Bronchial epithelial cell (primary cell): ENCODE measurements at regions not wholly inside any gene's neighbourhood (a gene's known extent, or its start where the extent isn't known, plus 50 kb on each side); places are given as distances from the start of the nearest gene placed in this dataset.

Source experiments
- DNase-seq: peaks from one replicate; pipeline ENCODE4 v3.0.0-alpha.2; 2010; ENCODE audit warnings: low read depth
- FAIRE-seq: peaks from 2 replicates; lab custom pipeline; 2011; peaks lifted over from hg19 to GRCh38; lab: Jason Lieb, UNC
- H3K27me3 ChIP-seq: 2 replicates; pipeline ENCODE4 v1.5.1; 2011; ENCODE audit warnings: low read length; ENCODE audit not compliant: control insufficient read depth, insufficient read depth
- H3K36me3 ChIP-seq: 2 replicates; pipeline ENCODE4 v1.5.1; 2011; ENCODE audit warnings: low read length; ENCODE audit not compliant: control insufficient read depth, insufficient read depth
- H3K4me3 ChIP-seq: 2 replicates; pipeline ENCODE4 v1.5.1; 2011; ENCODE audit warnings: mild to moderate bottlenecking, low read depth, low read length, control low read depth
- TF ChIP-seq, protein P1 (sequence below): IDR thresholded peaks from 2 replicates; pipeline ENCODE4 v1.5.1; 2011; ENCODE audit warnings: mild to moderate bottlenecking, moderate library complexity, low read length, control low read depth, inconsistent platforms; ENCODE audit not compliant: insufficient read depth, severe bottlenecking

DNA sequence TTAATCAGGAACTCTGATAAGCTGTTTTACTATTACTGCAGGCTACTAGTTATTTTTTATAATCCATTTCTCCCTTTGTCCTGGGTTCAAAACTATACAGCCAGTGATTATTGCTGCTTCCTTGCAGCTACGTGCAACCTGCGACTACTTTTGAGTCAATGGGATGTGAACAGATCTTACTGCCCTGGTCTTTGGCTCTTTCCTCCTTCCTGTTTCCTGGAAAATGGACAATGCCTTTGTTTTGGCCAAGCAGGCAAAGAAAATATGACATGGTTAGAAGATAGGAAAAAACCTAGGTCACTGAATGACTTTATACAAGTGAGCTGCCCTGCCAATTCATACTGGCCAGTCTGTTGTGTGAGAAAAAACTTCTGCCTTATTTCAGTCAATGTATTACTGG, 201.2 kb upstream of the KLF12 start:
- Histone ChIP-seq H3K27me3 (no peaks in the 10 kb centered on the region), H3K36me3 (no peaks in the 10 kb centered on the region), H3K4me3 (no peak overlapping the region)
- FAIRE-seq (no peak), DNase-seq (no peak)
- TF ChIP-seq, protein P1, sequence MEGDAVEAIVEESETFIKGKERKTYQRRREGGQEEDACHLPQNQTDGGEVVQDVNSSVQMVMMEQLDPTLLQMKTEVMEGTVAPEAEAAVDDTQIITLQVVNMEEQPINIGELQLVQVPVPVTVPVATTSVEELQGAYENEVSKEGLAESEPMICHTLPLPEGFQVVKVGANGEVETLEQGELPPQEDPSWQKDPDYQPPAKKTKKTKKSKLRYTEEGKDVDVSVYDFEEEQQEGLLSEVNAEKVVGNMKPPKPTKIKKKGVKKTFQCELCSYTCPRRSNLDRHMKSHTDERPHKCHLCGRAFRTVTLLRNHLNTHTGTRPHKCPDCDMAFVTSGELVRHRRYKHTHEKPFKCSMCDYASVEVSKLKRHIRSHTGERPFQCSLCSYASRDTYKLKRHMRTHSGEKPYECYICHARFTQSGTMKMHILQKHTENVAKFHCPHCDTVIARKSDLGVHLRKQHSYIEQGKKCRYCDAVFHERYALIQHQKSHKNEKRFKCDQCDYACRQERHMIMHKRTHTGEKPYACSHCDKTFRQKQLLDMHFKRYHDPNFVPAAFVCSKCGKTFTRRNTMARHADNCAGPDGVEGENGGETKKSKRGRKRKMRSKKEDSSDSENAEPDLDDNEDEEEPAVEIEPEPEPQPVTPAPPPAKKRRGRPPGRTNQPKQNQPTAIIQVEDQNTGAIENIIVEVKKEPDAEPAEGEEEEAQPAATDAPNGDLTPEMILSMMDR, result no peak

DNA sequence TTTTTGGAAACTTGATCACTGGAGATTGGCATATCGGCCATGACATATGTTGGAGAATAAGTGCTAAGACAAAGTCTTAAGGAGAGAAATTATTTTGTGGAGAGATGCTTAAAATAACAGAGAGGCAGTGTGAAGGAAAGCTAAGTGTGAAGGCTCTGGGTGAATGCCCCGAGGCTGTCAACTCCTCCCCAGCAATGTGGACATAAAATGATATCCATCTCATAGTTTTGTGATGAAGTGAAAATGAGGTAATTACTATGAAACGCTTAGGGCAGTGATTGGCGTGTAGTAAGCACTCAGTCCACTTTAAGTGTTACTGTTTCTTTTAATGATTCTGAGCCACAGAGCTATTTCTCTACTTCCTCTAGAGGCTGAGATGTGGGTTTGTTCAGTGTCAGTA, 195.8 kb upstream of the KLF12 start:
- H3K36me3 ChIP-seq, result no peaks in the 10 kb centered on the region
- no peak overlapping the region for H3K4me3 ChIP-seq
- FAIRE-seq (no peak), DNase-seq (peak; percentile 27)
- no peaks in the 10 kb centered on the region for H3K27me3 ChIP-seq
- TF ChIP-seq, protein P1, result no peak

GRCh38 chr13:74325106-74325505, 190.9 kb upstream of the KLF12 start:
- Histone ChIP-seq H3K27me3 (no peaks in the 10 kb centered on the region), H3K4me3 (no peak overlapping the region), H3K36me3 (no peaks in the 10 kb centered on the region)
- FAIRE-seq (no peak), DNase-seq (peak; percentile 30)
- TF ChIP-seq, protein P1, result no peak

DNA sequence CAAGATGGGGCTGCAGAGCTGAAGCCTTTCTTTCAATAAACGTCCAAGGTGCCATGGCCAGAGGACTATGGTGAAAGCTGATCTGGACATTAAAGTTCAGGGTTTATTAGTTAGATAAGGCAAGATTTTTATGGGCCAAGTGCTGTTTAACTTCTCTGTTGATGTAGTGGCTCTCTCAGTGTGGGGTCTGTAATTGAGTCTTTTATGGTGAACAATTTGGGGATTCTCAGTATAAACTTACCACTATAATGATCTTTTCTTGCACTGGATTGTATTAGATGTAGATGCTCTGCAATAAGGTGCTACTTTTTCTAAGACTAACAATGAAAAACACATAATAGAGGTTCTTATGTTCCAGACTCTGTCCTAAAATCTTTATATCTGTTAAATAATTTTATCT, 190.1 kb upstream of the KLF12 start:
- Histone ChIP-seq H3K27me3 (no peaks in the 10 kb centered on the region), H3K36me3 (no peaks in the 10 kb centered on the region), H3K4me3 (no peak overlapping the region)
- DNase-seq, result no peak
- TF ChIP-seq, protein P1, result no peak
- FAIRE-seq, result no peak

- TF ChIP-seq, protein P1, result no peak
- DNase-seq (no peak), FAIRE-seq (no peak)
- Histone ChIP-seq H3K4me3 (no peak overlapping the region), H3K27me3 (no peaks in the 10 kb centered on the region), H3K36me3 (no peaks in the 10 kb centered on the region)
Observed at GRCh38 chr13:74322562-74322961, 188.4 kb upstream of the KLF12 start.

- Histone ChIP-seq H3K36me3 (no peaks in the 10 kb centered on the region), H3K27me3 (no peaks in the 10 kb centered on the region), H3K4me3 (no peak overlapping the region)
- FAIRE-seq (no peak), DNase-seq (no peak)
- TF ChIP-seq, protein P1, result no peak
Observed at GRCh38 chr13:74320282-74320681, 186.1 kb upstream of the KLF12 start.
